Cardiac fibroblast (primary cell): ENCODE measurements at regions not wholly inside any gene's neighbourhood (a gene's known extent, or its start where the extent isn't known, plus 50 kb on each side); places are given as distances from the start of the nearest gene placed in this dataset.

ENCODE experiments used
- DNase-seq, 2 donors: peaks; one replicate each; pipeline versions ENCODE4 v3.0.0 to v3.0.0-alpha.2; 2010; ENCODE audit warnings: low read depth in 2 of 2
- H3K4me3 ChIP-seq, 2 donors: replicated peaks in 1 of 2; 1 replicate in 1 of 2; 2 replicates in 1 of 2; pipeline ENCODE4 v1.5.1; 2011; ENCODE audit warnings: low read depth in 2 of 2, low read length in 2 of 2, mild to moderate bottlenecking in 2 of 2, moderate library complexity in 1 of 2
- CTCF ChIP-seq: IDR thresholded peaks from one replicate; pipeline ENCODE4 v1.5.1; 2011; ENCODE audit warnings: low read depth, mild to moderate bottlenecking, low read length, inconsistent platforms

GRCh38 chr18:71008257-71008656, 719.4 kb downstream of the SOCS6 start:
- no peak for DNase-seq
- no peak for TF ChIP-seq CTCF

GRCh38 chr18:71001597-71001996, 712.8 kb downstream of the SOCS6 start:
- H3K4me3 ChIP-seq = no peak overlapping the region
- no peak for TF ChIP-seq CTCF
- DNase-seq = peak in 1 of 2 donors; percentile 42

More at GRCh38 chr18:71008257-71008656, 719.4 kb downstream of the SOCS6 start:
- no peak overlapping the region for H3K4me3 ChIP-seq

GRCh38 chr18:70998490-70998889, 709.6 kb downstream of the SOCS6 start:
- DNase-seq = peak in 1 of 2 donors; percentile 38
- TF ChIP-seq CTCF = peak; percentile 32
- H3K4me3 ChIP-seq = no peak overlapping the region

GRCh38 chr18:70994116-70994515, 705.3 kb downstream of the SOCS6 start:
- DNase-seq = peak in 1 of 2 donors; percentile 61
- TF ChIP-seq CTCF = no peak
- no peak overlapping the region for H3K4me3 ChIP-seq

- no peak for TF ChIP-seq CTCF
- no peak overlapping the region for H3K4me3 ChIP-seq
- DNase-seq = peak in 1 of 2 donors; percentile 66
Observed at GRCh38 chr18:70991577-70991976, 702.7 kb downstream of the SOCS6 start.

- no peak overlapping the region for H3K4me3 ChIP-seq
- TF ChIP-seq CTCF = no peak
- no peak for DNase-seq
Observed at GRCh38 chr18:70985948-70986347, 697.1 kb downstream of the SOCS6 start.

GRCh38 chr18:70982292-70982691, 693.4 kb downstream of the SOCS6 start:
- DNase-seq = no peak
- H3K4me3 ChIP-seq = no peak overlapping the region
- TF ChIP-seq CTCF = no peak
